H1 (cell line): ENCODE measurements at regions not wholly inside any gene's neighbourhood (a gene's known extent, or its start where the extent isn't known, plus 50 kb on each side); places are given as distances from the start of the nearest gene placed in this dataset.

Experiments used
- CTCF ChIA-PET: fragments of 300-600 bp; sonication (Branson Sonifier 250); formaldehyde crosslinking; loops from one replicate; lab custom pipeline; 2021; ENCODE audit not compliant: partially characterized antibody; lab: Charles Lee
- POLR2A ChIA-PET: fragments of 300-600 bp; sonication (Branson Sonifier 250); formaldehyde crosslinking; loops from one replicate; lab custom pipeline; 2021; ENCODE audit warnings: inconsistent platforms; ENCODE audit not compliant: partially characterized antibody; lab: Charles Lee
- DNase-seq, 2 experiments: peaks; one replicate each; pipeline versions ENCODE4 v3.0.0 to v3.0.0-alpha.2; 2010 to 2022; ENCODE audit warnings: low spot score in 2 of 2, low read depth in 1 of 2, mixed read lengths in 1 of 2
- FAIRE-seq: peaks from 2 replicates; lab custom pipeline; 2011; peaks lifted over from hg19 to GRCh38; lab: Jason Lieb, UNC
- H2AFZ ChIP-seq: 2 replicates; pipeline ENCODE4 v1.8.1; 2012; ENCODE audit warnings: low read length, inconsistent platforms
- H2AK5ac ChIP-seq: 2 replicates; pipeline ENCODE4 v1.6.1; 2013; ENCODE audit warnings: low read depth, low read length
- H2BK120ac ChIP-seq: replicated peaks from 2 replicates; pipeline ENCODE3; 2013; ENCODE audit warnings: low read depth, low read length, inconsistent platforms
- H2BK12ac ChIP-seq: 2 replicates; pipeline ENCODE4 v1.6.1; 2013; ENCODE audit warnings: low read depth, low read length
- H2BK15ac ChIP-seq: 2 replicates; pipeline ENCODE4 v1.6.1; 2013; ENCODE audit warnings: low read length
- H2BK20ac ChIP-seq: 2 replicates; pipeline ENCODE4 v1.6.1; 2013; ENCODE audit warnings: low read length
- H2BK5ac ChIP-seq: 2 replicates; pipeline ENCODE4 v1.6.1; 2013; ENCODE audit warnings: low read depth, low read length
- H3K14ac ChIP-seq: 2 replicates; pipeline ENCODE4 v1.6.1; 2013; ENCODE audit warnings: inconsistent platforms; ENCODE audit not compliant: insufficient read length
- H3K18ac ChIP-seq: 2 replicates; pipeline ENCODE4 v1.6.1; 2013; ENCODE audit warnings: low read length; ENCODE audit errors: extremely low read depth
- H3K23ac ChIP-seq: 2 replicates; pipeline ENCODE4 v1.6.1; 2013; ENCODE audit warnings: inconsistent platforms; ENCODE audit not compliant: insufficient read length
- H3K23me2 ChIP-seq: 2 replicates; pipeline ENCODE4 v1.6.1; 2013; ENCODE audit warnings: low read depth, low read length
- H3K27ac ChIP-seq: 2 replicates; pipeline ENCODE4 v1.6.1; 2011; ENCODE audit warnings: low read depth, low read length, inconsistent platforms
- H3K27me3 ChIP-seq, 4 experiments: replicated peaks in 1 of 4; 1 replicate in 1 of 4; 2 replicates in 3 of 4; pipeline versions ENCODE4 v1.6.1 to v1.8.1; 2011 to 2013; ENCODE audit warnings: low read length in 3 of 4, mild to moderate bottlenecking in 3 of 4, inconsistent platforms in 2 of 4, mixed read lengths in 2 of 4, moderate library complexity in 1 of 4; ENCODE audit not compliant: control insufficient read depth in 3 of 4, insufficient read depth in 3 of 4; ENCODE audit errors: extremely low read depth in 1 of 4
- H3K36me3 ChIP-seq, 4 experiments: 2 replicates each; pipeline versions ENCODE4 v1.6.1 to v1.8.1; 2011 to 2013; ENCODE audit warnings: mild to moderate bottlenecking in 4 of 4, low read length in 3 of 4, moderate library complexity in 2 of 4, control low read depth in 1 of 4, inconsistent platforms in 1 of 4; ENCODE audit not compliant: insufficient read depth in 4 of 4, control insufficient read depth in 2 of 4
- H3K4ac ChIP-seq: replicated peaks from 2 replicates; pipeline ENCODE3; 2013; ENCODE audit warnings: low read length, low read depth, mixed read lengths, inconsistent platforms; ENCODE audit not compliant: insufficient read length
- H3K4me1 ChIP-seq, 4 experiments: replicated peaks in 1 of 4; 1 replicate in 1 of 4; 2 replicates in 3 of 4; pipeline versions ENCODE4 v1.6.1 to v1.8.1; 2011 to 2013; ENCODE audit warnings: low read length in 3 of 4, inconsistent platforms in 2 of 4, mixed read lengths in 1 of 4; ENCODE audit not compliant: insufficient read depth in 4 of 4, control insufficient read depth in 3 of 4
- H3K4me2 ChIP-seq, 2 experiments: 2 replicates each; pipeline versions ENCODE4 v1.6.1 to v1.8.1; 2011 to 2013; ENCODE audit warnings: low read depth in 2 of 2, low read length in 2 of 2, control low read depth in 1 of 2, inconsistent platforms in 1 of 2, mild to moderate bottlenecking in 1 of 2; ENCODE audit not compliant: insufficient read depth in 1 of 2
- H3K4me3 ChIP-seq, 4 experiments: fragments of 200-600, 300-600 bp in 1 of 4; sonication (generic), shearing (Covaris generic), sonication (Bioruptor Twin) in 1 of 4; 2 replicates each; pipeline versions ENCODE4 v1.5.1 to v1.8.1; 2011 to 2016; ENCODE audit warnings: low read length in 4 of 4, low read depth in 3 of 4, control low read depth in 2 of 4, inconsistent platforms in 2 of 4, mild to moderate bottlenecking in 2 of 4, mixed read lengths in 1 of 4, moderate library complexity in 1 of 4; ENCODE audit not compliant: insufficient read depth in 2 of 4; ENCODE audit errors: extremely low read depth in 1 of 4
- H3K56ac ChIP-seq: replicated peaks from 2 replicates; pipeline ENCODE3; 2013; ENCODE audit warnings: low read depth, mild to moderate bottlenecking, mixed read lengths, low read length, inconsistent platforms; ENCODE audit not compliant: insufficient read length
- H3K79me1 ChIP-seq: 2 replicates; pipeline ENCODE4 v1.6.1; 2013; ENCODE audit warnings: low read depth, low read length, control low read depth
- H3K79me2 ChIP-seq, 2 experiments: 2 replicates each; pipeline versions ENCODE4 v1.6.1 to v1.8.1; 2012 to 2013; ENCODE audit warnings: low read length in 2 of 2, mild to moderate bottlenecking in 2 of 2, inconsistent platforms in 1 of 2; ENCODE audit not compliant: insufficient read depth in 2 of 2, control insufficient read depth in 1 of 2
- H3K9ac ChIP-seq, 4 experiments: replicated peaks in 1 of 4; 1 replicate in 1 of 4; 2 replicates in 3 of 4; pipeline versions ENCODE4 v1.6.1 to v1.8.1; 2011 to 2013; ENCODE audit warnings: low read depth in 3 of 4, low read length in 3 of 4, control low read depth in 2 of 4, mild to moderate bottlenecking in 2 of 4, moderate library complexity in 2 of 4, inconsistent platforms in 1 of 4; ENCODE audit errors: extremely low read depth in 1 of 4
- H3K9me3 ChIP-seq, 2 experiments: 2 replicates each; pipeline versions ENCODE4 v1.6.1 to v1.8.1; 2012 to 2013; ENCODE audit warnings: mild to moderate bottlenecking in 2 of 2, moderate library complexity in 2 of 2, control low read depth in 1 of 2, inconsistent platforms in 1 of 2, low read depth in 1 of 2, low read length in 1 of 2, mixed read lengths in 1 of 2; ENCODE audit not compliant: insufficient read depth in 2 of 2
- H4K20me1 ChIP-seq, 2 experiments: replicated peaks in 1 of 2; 2 replicates each; pipeline versions ENCODE3 to v1.8.1; 2011 to 2013; ENCODE audit warnings: inconsistent platforms in 2 of 2, low read length in 2 of 2, mild to moderate bottlenecking in 1 of 2; ENCODE audit not compliant: insufficient read depth in 2 of 2, control insufficient read depth in 1 of 2
- H4K5ac ChIP-seq: 2 replicates; pipeline ENCODE4 v1.6.1; 2013; ENCODE audit warnings: low read length, low read depth, mixed read lengths, inconsistent platforms; ENCODE audit not compliant: insufficient read length
- H4K8ac ChIP-seq: 2 replicates; pipeline ENCODE4 v1.8.0; 2013; ENCODE audit warnings: mild to moderate bottlenecking, moderate library complexity, low read length, inconsistent platforms; ENCODE audit not compliant: insufficient read depth; ENCODE audit errors: extremely low read depth
- H4K91ac ChIP-seq: replicated peaks from 2 replicates; pipeline ENCODE3; 2013; ENCODE audit warnings: low read length, mixed read lengths, inconsistent platforms; ENCODE audit not compliant: insufficient read length
- CBX8 ChIP-seq: fragments of 300-800, 300-1000 bp; sonication (generic); IDR thresholded peaks from 2 replicates; pipeline ENCODE4 v1.7.1; 2016; ENCODE audit warnings: low read depth, low read length, borderline replicate concordance
- CHD1 ChIP-seq: IDR thresholded peaks from 2 replicates; pipeline ENCODE4 v1.6.1; 2012; ENCODE audit warnings: low read depth, low read length, improper control_type of control experiment
- CREB1 ChIP-seq: IDR thresholded peaks from 2 replicates; pipeline ENCODE4 v1.6.1; 2012; ENCODE audit warnings: inconsistent platforms
- EZH2 ChIP-seq: fragments of 200-600 bp; sonication (generic); IDR thresholded peaks from 2 replicates; pipeline ENCODE4 v1.7.1; 2012; ENCODE audit warnings: low read depth, mild to moderate bottlenecking, moderate library complexity, low read length, inconsistent platforms; ENCODE audit not compliant: severe bottlenecking
- HDAC2 ChIP-seq, 2 experiments: fragments of 300-600 bp in 1 of 2; sonication (generic) in 1 of 2; IDR thresholded peaks; 2 replicates each; pipeline ENCODE4 v1.6.1; 2011 to 2012; ENCODE audit warnings: low read depth in 2 of 2, low read length in 2 of 2, mild to moderate bottlenecking in 2 of 2, moderate library complexity in 2 of 2, borderline replicate concordance in 1 of 2, inconsistent platforms in 1 of 2
- HDAC6 ChIP-seq: IDR thresholded peaks from one replicate; pipeline ENCODE4 v1.7.1; 2012; ENCODE audit warnings: low read depth, mild to moderate bottlenecking, inconsistent platforms, low read length, moderate library complexity
- NRF1 ChIP-seq: IDR thresholded peaks from 2 replicates; pipeline ENCODE4 v1.6.1; 2011; ENCODE audit warnings: mild to moderate bottlenecking, low read depth, low read length, improper control_type of control experiment
- RAD21 ChIP-seq, 2 experiments: IDR thresholded peaks in 1 of 2; conservative IDR thresholded peaks in 1 of 2; 2 replicates each; pipeline ENCODE4 v1.6.1; 2011; ENCODE audit warnings: low read depth in 2 of 2, low read length in 2 of 2, improper control_type of control experiment in 1 of 2, inconsistent platforms in 1 of 2, mild to moderate bottlenecking in 1 of 2, moderate library complexity in 1 of 2
- RBBP5 ChIP-seq: IDR thresholded peaks from 2 replicates; pipeline ENCODE4 v1.7.1; 2012; ENCODE audit warnings: low read depth, mild to moderate bottlenecking, inconsistent platforms, low read length, moderate library complexity, borderline replicate concordance
- SIN3A ChIP-seq, 2 experiments: IDR thresholded peaks in 1 of 2; conservative IDR thresholded peaks in 1 of 2; 2 replicates each; pipeline ENCODE4 v1.6.1; 2011 to 2012; ENCODE audit warnings: low read length in 2 of 2, improper control_type of control experiment in 1 of 2, low read depth in 1 of 2, mild to moderate bottlenecking in 1 of 2
- SIX5 ChIP-seq: IDR thresholded peaks from 2 replicates; pipeline ENCODE4 v1.6.1; 2011; ENCODE audit warnings: mild to moderate bottlenecking, low read depth, low read length
- SP1 ChIP-seq: IDR thresholded peaks from 2 replicates; pipeline ENCODE4 v1.6.1; 2011; ENCODE audit warnings: low read depth, low read length
- SP4 ChIP-seq: IDR thresholded peaks from 2 replicates; pipeline ENCODE4 v1.6.1; 2012; ENCODE audit warnings: low read length, inconsistent platforms
- WGBS, 2 experiments: shearing (Covaris generic) in 1 of 2; methylation state at CpG; one replicate each; pipeline versions ENCODE4 v1.1.6 to v1.1.7; 2013 to 2015; ENCODE audit warnings: low lambda C conversion rate in 2 of 2, mixed read lengths in 2 of 2, inconsistent platforms in 1 of 2, low coverage in 1 of 2, missing lambda C conversion rate in 1 of 2; ENCODE audit not compliant: insufficient replicate concordance in 2 of 2, insufficient coverage in 1 of 2, insufficient read length in 1 of 2; ENCODE audit errors: extremely low coverage in 1 of 2, missing lambda C conversion rate in 1 of 2; 5-methylcytosine and 5-hydroxymethylcytosine counted together

DNA sequence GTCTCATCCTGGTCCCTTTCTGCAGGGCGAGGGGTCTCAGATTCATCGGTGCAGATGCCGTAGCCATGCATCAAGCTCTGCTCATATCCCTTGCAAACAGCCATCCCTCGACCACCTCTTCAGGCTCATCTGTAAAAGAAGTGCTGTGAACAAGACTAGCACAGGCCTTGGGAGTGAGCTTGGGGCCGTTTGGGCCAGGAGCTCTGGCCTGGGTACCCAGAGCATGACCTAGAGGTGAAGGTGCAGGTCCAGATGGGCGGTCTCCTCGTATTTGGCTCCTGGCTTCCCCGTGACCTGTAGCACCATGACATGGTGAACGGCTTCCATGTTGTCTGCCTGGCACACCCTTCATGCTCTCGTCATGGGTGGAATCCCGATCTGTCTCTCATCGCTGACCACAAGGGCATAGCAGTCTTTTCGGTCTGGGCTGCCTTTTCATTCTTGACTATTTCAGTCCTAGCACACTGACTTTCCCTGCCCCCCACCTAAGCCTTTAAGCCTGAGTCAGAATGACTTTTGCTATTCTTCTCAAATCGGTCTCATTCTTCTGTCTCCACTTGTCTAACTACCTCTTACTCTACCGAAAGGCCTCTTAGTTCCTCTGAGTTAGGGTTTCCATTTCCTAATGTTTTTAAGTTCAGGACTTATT lies 216.0 kb downstream of the FOXL1 start:
- Histone ChIP-seq H3K23me2 (peaks cover 1% of the 10 kb centered on the region; the same call in 1 of the 2 replicates), H2BK12ac (no peak overlapping the region), H3K56ac (no peak overlapping the region), H3K27ac (no peak overlapping the region), H3K23ac (no peak overlapping the region), H3K79me1 (no peaks in the 10 kb centered on the region), H3K4me1 (peaks cover 0 to 4% (median 1%) of the 10 kb centered on the region in 4 experiments; a peak in 2 of 7 replicates), H3K4me2 (no peak overlapping the region), H2BK5ac (no peak overlapping the region), H2BK120ac (no peak overlapping the region), H3K9ac (no peak overlapping the region), H2AFZ (no peak overlapping the region), H3K18ac (no peak overlapping the region), H3K9me3 (no peaks in the 10 kb centered on the region), H3K4ac (no peak overlapping the region), H2AK5ac (no peak overlapping the region), H3K79me2 (no peaks in the 10 kb centered on the region), H4K8ac (no peak overlapping the region), H2BK20ac (no peak overlapping the region), H3K36me3 (no peaks in the 10 kb centered on the region), H4K91ac (no peak overlapping the region), H3K27me3 (peaks cover 0 to 1% (median 0%) of the 10 kb centered on the region in 4 experiments; a peak in 2 of 7 replicates), H4K20me1 (peaks cover 0 to 1% of the 10 kb centered on the region in 2 experiments), H3K14ac (no peak overlapping the region), H2BK15ac (no peak overlapping the region), H4K5ac (no peak overlapping the region), H3K4me3 (no peak overlapping the region)
- 94% methylated on average over 11 of the region's 15 CpGs; no CpG with 5 or more reads in 1 of the 2 experiments for WGBS, 2 experiments
- DNase-seq (no peak), FAIRE-seq (no peak)
- CTCF ChIA-PET, result interaction anchor here (0.7 to 1.0 kb wide), 5 partner anchors 19 to 190 kb away, joined by 3 to 4 read pairs (median 3); no protein-coding TSS in a partner anchor
- POLR2A ChIA-PET, result no interaction called here
- no peak for TF ChIP-seq HDAC2 (IDR thresholded peaks at IDR 0.05; ENCODE audit: borderline replicate concordance in 1 of 2, low read depth in 2 of 2, low read length in 2 of 2)
- no peak for TF ChIP-seq CHD1
- TF ChIP-seq RBBP5, result no peak
- no peak for TF ChIP-seq NRF1
- no peak for TF ChIP-seq EZH2
- TF ChIP-seq SIX5, result no peak
- TF ChIP-seq CREB1, result no peak
- no peak for TF ChIP-seq SP1
- TF ChIP-seq RAD21 (IDR thresholded peaks at IDR 0.05 in 1 of 2, conservative IDR thresholded peaks at IDR 0.05 in 1 of 2; ENCODE audit: low read depth in 2 of 2, low read length in 2 of 2), result no peak
- TF ChIP-seq SIN3A (conservative IDR thresholded peaks at IDR 0.05 in 1 of 2, IDR thresholded peaks at IDR 0.05 in 1 of 2; ENCODE audit: low read depth in 1 of 2, low read length in 2 of 2), result no peak
- no peak for TF ChIP-seq HDAC6
- no peak for TF ChIP-seq SP4
- TF ChIP-seq CBX8, result no peak
